SK-N-SH (cell line): ENCODE measurements at regions not wholly inside any gene's neighbourhood (a gene's known extent, or its start where the extent isn't known, plus 50 kb on each side); places are given as distances from the start of the nearest gene placed in this dataset.

Experiments
- CTCF ChIA-PET: fragments of 300-600, 350-600 bp; formaldehyde crosslinking; extraction: SDS; loops from one replicate; lab custom pipeline; 2021; lab: Yijun Ruan, JAX
- POLR2A ChIA-PET: fragments of 350-600 bp; sonication (Branson Sonifier 250); formaldehyde crosslinking; extraction: SDS; loops from one replicate; lab custom pipeline; 2020; ENCODE audit warnings: antibody characterized with exemption, inconsistent platforms; lab: Yijun Ruan, JAX
- DNase-seq: peaks from one replicate; pipeline ENCODE4 v3.0.0; 2012
- H2AFZ ChIP-seq: fragments of 200-600 bp; sonication (generic); 2 replicates; pipeline ENCODE4 v1.8.1; 2016; ENCODE audit warnings: antibody characterized with exemption, mild to moderate bottlenecking, low read depth
- H3F3A ChIP-seq: fragments of 200-600 bp; sonication (generic); replicated peaks from 2 replicates; pipeline ENCODE3; 2016; ENCODE audit warnings: antibody characterized with exemption, mild to moderate bottlenecking; ENCODE audit not compliant: insufficient read depth
- H3K27ac ChIP-seq, 2 experiments: fragments of 200-500 bp in 1 of 2; fragments of 200-600 bp in 1 of 2; sonication (Bioruptor generic) in 1 of 2; sonication (generic), shearing (Covaris generic) in 1 of 2; 2 replicates each; pipeline versions ENCODE4 v1.5.1 to v1.6.1; 2014 to 2016; ENCODE audit warnings: low read depth in 2 of 2, inconsistent platforms in 1 of 2, low read length in 1 of 2, mild to moderate bottlenecking in 1 of 2, mixed read lengths in 1 of 2
- H3K27me3 ChIP-seq: fragments of 200-600 bp; sonication (generic), shearing (Covaris generic); 2 replicates; pipeline ENCODE4 v1.6.1; 2016; ENCODE audit warnings: mixed run types; ENCODE audit not compliant: insufficient read depth
- H3K36me3 ChIP-seq, 2 experiments: fragments of 200-500 bp in 1 of 2; fragments of 200-600 bp in 1 of 2; sonication (Bioruptor generic) in 1 of 2; sonication (generic) in 1 of 2; replicated peaks in 1 of 2; 2 replicates each; pipeline versions ENCODE3 to v1.5.1; 2014 to 2016; ENCODE audit warnings: low read length in 1 of 2, mild to moderate bottlenecking in 1 of 2; ENCODE audit not compliant: insufficient read depth in 2 of 2, control insufficient read depth in 1 of 2
- H3K4me1 ChIP-seq, 2 experiments: fragments of 200-500 bp in 1 of 2; fragments of 200-600 bp in 1 of 2; sonication (Bioruptor generic) in 1 of 2; sonication (generic), shearing (Covaris generic) in 1 of 2; 2 replicates each; pipeline versions ENCODE4 v1.5.1 to v1.6.1; 2014 to 2016; ENCODE audit warnings: low read depth in 1 of 2, low read length in 1 of 2, mixed run types in 1 of 2; ENCODE audit not compliant: insufficient read depth in 2 of 2, control insufficient read depth in 1 of 2
- H3K4me2 ChIP-seq: fragments of 200-600 bp; sonication (generic), shearing (Covaris generic); 2 replicates; pipeline ENCODE4 v1.6.1; 2017; ENCODE audit warnings: mixed run types
- H3K4me3 ChIP-seq, 2 experiments: fragments of 200-500 bp in 1 of 2; fragments of 200-600 bp in 1 of 2; sonication (Bioruptor generic) in 1 of 2; sonication (generic), shearing (Covaris generic) in 1 of 2; 2 replicates each; pipeline versions ENCODE4 v1.5.1 to v1.8.1; 2014 to 2016; ENCODE audit warnings: low read depth in 2 of 2, inconsistent platforms in 1 of 2, low read length in 1 of 2, mild to moderate bottlenecking in 1 of 2, mixed read lengths in 1 of 2, moderate library complexity in 1 of 2
- H3K79me2 ChIP-seq: fragments of 200-600 bp; sonication (generic); 2 replicates; pipeline ENCODE4 v1.8.1; 2017; ENCODE audit warnings: mild to moderate bottlenecking; ENCODE audit not compliant: insufficient read depth
- H3K9ac ChIP-seq: fragments of 200-600 bp; sonication (generic); 2 replicates; pipeline ENCODE4 v1.6.1; 2017; ENCODE audit warnings: mixed run types
- H3K9me2 ChIP-seq: fragments of 200-600 bp; sonication (generic); 2 replicates; pipeline ENCODE4 v1.6.1; 2017; ENCODE audit warnings: mixed run types
- H3K9me3 ChIP-seq: fragments of 200-600 bp; sonication (generic); 2 replicates; pipeline ENCODE4 v1.6.1; 2017; ENCODE audit warnings: mixed run types, mild to moderate bottlenecking, moderate library complexity
- H4K20me1 ChIP-seq: fragments of 200-600 bp; sonication (generic); 2 replicates; pipeline ENCODE4 v1.6.1; 2017; ENCODE audit warnings: mild to moderate bottlenecking, mixed run types; ENCODE audit not compliant: insufficient read depth
- CHD2 ChIP-seq: fragments of 150-350 bp; IDR thresholded peaks from 2 replicates; pipeline ENCODE4 v1.6.1; 2018; ENCODE audit warnings: low read length; ENCODE audit not compliant: partially characterized antibody
- CTCF ChIP-seq: fragments of 200-600 bp; sonication (generic); IDR thresholded peaks from 2 replicates; pipeline ENCODE4 v1.6.1; 2017; ENCODE audit warnings: antibody characterized with exemption, mild to moderate bottlenecking, moderate library complexity
- ELF1 ChIP-seq: IDR thresholded peaks from 2 replicates; pipeline ENCODE4 v1.4.0; 2012
- EZH2phosphoT487 ChIP-seq: fragments of 200-600 bp; sonication (generic); IDR thresholded peaks from 2 replicates; pipeline ENCODE4 v1.6.1; 2017; ENCODE audit warnings: low read depth, mixed run types, mild to moderate bottlenecking, antibody characterized with exemption, moderate library complexity, borderline replicate concordance
- GATA2 ChIP-seq: sonication (generic); formaldehyde crosslinking; IDR thresholded peaks from 2 replicates; pipeline ENCODE4 v1.5.0; 2020; ENCODE audit warnings: mild to moderate bottlenecking, missing genetic modification reagents
- MAX ChIP-seq: IDR thresholded peaks from 2 replicates; pipeline ENCODE4 v1.4.0; 2012; ENCODE audit warnings: low read depth
- NFIC ChIP-seq: IDR thresholded peaks from 2 replicates; pipeline ENCODE4 v1.4.0; 2012; ENCODE audit warnings: borderline replicate concordance
- PBX3 ChIP-seq: IDR thresholded peaks from 2 replicates; pipeline ENCODE4; 2012
- POLR2AphosphoS5 ChIP-seq: IDR thresholded peaks from 2 replicates; pipeline ENCODE4 v1.6.1; 2012; ENCODE audit warnings: low read depth, low read length
- RAD21 ChIP-seq: IDR thresholded peaks from 2 replicates; pipeline ENCODE4 v1.6.1; 2012; ENCODE audit warnings: mild to moderate bottlenecking, low read length
- SMC3 ChIP-seq: IDR thresholded peaks from 2 replicates; pipeline ENCODE4 v1.6.1; 2012; ENCODE audit warnings: low read depth, low read length, improper control_type of control experiment
- TEAD4 ChIP-seq: IDR thresholded peaks from 2 replicates; pipeline ENCODE4 v1.4.0; 2012; ENCODE audit warnings: mild to moderate bottlenecking, borderline replicate concordance; ENCODE audit not compliant: insufficient read depth
- USF1 ChIP-seq: IDR thresholded peaks from 2 replicates; pipeline ENCODE4 v1.4.0; 2012; ENCODE audit warnings: low read depth, borderline replicate concordance
- YY1 ChIP-seq: IDR thresholded peaks from 2 replicates; pipeline ENCODE4 v1.4.0; 2012; ENCODE audit warnings: low read depth, mild to moderate bottlenecking
- WGBS: methylation state at CpG from one replicate; pipeline ENCODE4 v1.1.6; 2017; ENCODE audit warnings: low lambda C conversion rate; 5-methylcytosine and 5-hydroxymethylcytosine counted together

GRCh38 chr2:186407611-186408010 is 78.4 kb upstream of the ZC3H15 start (continued):
- TF ChIP-seq PBX3 (no peak), ELF1 (no peak), RAD21 (no peak), TEAD4 (no peak)

- WGBS, result 79% methylated on average over 2 of the region's 2 CpGs
- Histone ChIP-seq H3K4me1 (no peaks in the 10 kb centered on the region), H3K27ac (no peak overlapping the region), H3K27me3 (no peaks in the 10 kb centered on the region), H3K36me3 (no peaks in the 10 kb centered on the region), H3K4me3 (no peak overlapping the region), H3K9ac (no peak overlapping the region), H3K9me2 (no peaks in the 10 kb centered on the region), H4K20me1 (no peaks in the 10 kb centered on the region), H3K4me2 (no peak overlapping the region), H2AFZ (no peak overlapping the region), H3K79me2 (no peaks in the 10 kb centered on the region)
- DNase-seq, result no peak
- CTCF ChIA-PET, result no interaction called here
- TF ChIP-seq CTCF (no peak), SMC3 (no peak), MAX (no peak), POLR2AphosphoS5 (no peak), EZH2phosphoT487 (no peak), GATA2 (CRISPR knock-in tag) (no peak), YY1 (no peak), USF1 (no peak), PBX3 (no peak), NFIC (no peak), CHD2 (no peak), TEAD4 (no peak)
- TF ChIP-seq, all 33 proteins: peak for 0
- H3F3A ChIP-seq, result no peaks in the 10 kb centered on the region
- no peaks in the 10 kb centered on the region for H3K9me3 ChIP-seq
- POLR2A ChIA-PET, result no interaction called here
These were observed 75.3 kb upstream of the ZC3H15 start for GRCh38 chr2:186410802-186411201.
